AG04449 (cell line): ENCODE measurements at regions not wholly inside any gene's neighbourhood (a gene's known extent, or its start where the extent isn't known, plus 50 kb on each side); places are given as distances from the start of the nearest gene placed in this dataset.

Experiments
- CTCF ChIA-PET: fragments of 350-600 bp; formaldehyde crosslinking; extraction: SDS; loops from one replicate; lab custom pipeline; 2021; ENCODE audit warnings: antibody characterized with exemption; lab: Yijun Ruan, JAX
- POLR2A ChIA-PET: fragments of 400-600, 350-600 bp; formaldehyde crosslinking; extraction: SDS; loops from one replicate; lab custom pipeline; 2020; ENCODE audit warnings: antibody characterized with exemption, inconsistent platforms; lab: Yijun Ruan, JAX
- DNase-seq: peaks from one replicate; pipeline ENCODE4 v3.0.0-alpha.2; 2010; ENCODE audit warnings: low read depth, low spot score
- H3K4me3 ChIP-seq: 2 replicates; pipeline ENCODE4 v1.5.1; 2011; ENCODE audit warnings: low read depth, mild to moderate bottlenecking, control low read depth, low read length
- CTCF ChIP-seq: IDR thresholded peaks from one replicate; pipeline ENCODE4 v1.5.1; 2011; ENCODE audit warnings: mild to moderate bottlenecking, moderate library complexity, low read length, control low read depth, inconsistent platforms; ENCODE audit not compliant: insufficient read depth; ENCODE audit errors: missing control alignments

- CTCF ChIA-PET: no interaction called here
- DNase-seq: no peak
- TF ChIP-seq CTCF: no peak
- POLR2A ChIA-PET: no interaction called here
- H3K4me3 ChIP-seq: no peak overlapping the region
These were observed 226.4 kb upstream of the SALL3 start for GRCh38 chr18:78753240-78753639.

- H3K4me3 ChIP-seq: no peak overlapping the region
- CTCF ChIA-PET: no interaction called here
- TF ChIP-seq CTCF: no peak
- POLR2A ChIA-PET: no interaction called here
- DNase-seq: no peak
These were observed 225.1 kb upstream of the SALL3 start for GRCh38 chr18:78754311-78755043.

- H3K4me3 ChIP-seq: no peak overlapping the region
- ChIA-PET CTCF (no interaction called here), POLR2A (no interaction called here)
- DNase-seq: no peak
- TF ChIP-seq CTCF: no peak
These were observed 222.6 kb upstream of the SALL3 start for GRCh38 chr18:78757014-78757413.

GRCh38 chr18:78758496-78758895, 221.1 kb upstream of the SALL3 start:
- ChIA-PET CTCF (no interaction called here), POLR2A (no interaction called here)
- no peak for DNase-seq
- TF ChIP-seq CTCF: no peak
- H3K4me3 ChIP-seq: no peak overlapping the region

GRCh38 chr18:78762753-78763152, 216.9 kb upstream of the SALL3 start:
- no peak for TF ChIP-seq CTCF
- ChIA-PET CTCF (no interaction called here), POLR2A (no interaction called here)
- no peak overlapping the region for H3K4me3 ChIP-seq
- no peak for DNase-seq

GRCh38 chr18:78764544-78764943, 215.1 kb upstream of the SALL3 start:
- no peak for TF ChIP-seq CTCF
- H3K4me3 ChIP-seq: no peak overlapping the region
- POLR2A ChIA-PET: no interaction called here
- CTCF ChIA-PET: no interaction called here
- no peak for DNase-seq
